ENCODE measurements at regions not wholly inside any gene's neighbourhood (a gene's known extent, or its start where the extent isn't known, plus 50 kb on each side); places are given as distances from the start of the nearest gene placed in this dataset.

- H3K4me2 ChIP-seq = no peak overlapping the region
Observed at GRCh38 chr4:97386969-97387368, 756.3 kb downstream of the STPG2 start.

GRCh38 chr4:97394653-97395052 is 748.6 kb downstream of the STPG2 start:
- Mint-ChIP-seq H3K9me3 (peaks cover 2% of the 10 kb centered on the region), H3K27ac (no peak overlapping the region), H3K4me3 (no peak overlapping the region), H3K27me3 (ENCODE audit: insufficient read depth, low read depth, poor library complexity) (no peaks in the 10 kb centered on the region), H3K4me1 (no peaks in the 10 kb centered on the region), H3K36me3 (ENCODE audit: low read depth) (no peaks in the 10 kb centered on the region)
- ATAC-seq = no peak
- no peaks in the 10 kb centered on the region for H3F3A ChIP-seq (replicated peaks; ENCODE audit: low read depth)
- peaks cover 7% of the 10 kb centered on the region; the same call in 1 of the 2 replicates for H3K9me2 ChIP-seq (ENCODE audit: insufficient read depth)
- TF ChIP-seq REST (IDR thresholded peaks at IDR 0.05; ENCODE audit: unreplicated experiment) (no peak), EZH2phosphoT487 (IDR thresholded peaks at IDR 0.05; ENCODE audit: unreplicated experiment) (no peak), CTCF (conservative IDR thresholded peaks at IDR 0.05; ENCODE audit: low read depth in 2 of 2) (no peak), STAT1 (IDR thresholded peaks at IDR 0.05; ENCODE audit: unreplicated experiment) (no peak), ZNF462 (CRISPR knock-in tag; IDR thresholded peaks at IDR 0.05) (no peak), NANOG (IDR thresholded peaks at IDR 0.05; ENCODE audit: borderline replicate concordance) (no peak), ZNF114 (CRISPR knock-in tag; IDR thresholded peaks at IDR 0.05) (no peak), ETS1 (IDR thresholded peaks at IDR 0.05) (no peak)
- no peak overlapping the region for H2AFZ ChIP-seq
- H3K27me3 ChIP-seq (ENCODE audit: insufficient read depth) = no peaks in the 10 kb centered on the region
- no peaks in the 10 kb centered on the region for H3K36me3 ChIP-seq (ENCODE audit: insufficient read depth)
- no peak for DNase-seq (ENCODE audit: low spot score)
- no peaks in the 10 kb centered on the region for H3K4me1 ChIP-seq (ENCODE audit: insufficient read depth)
- no peaks in the 10 kb centered on the region for H4K20me1 ChIP-seq (replicated peaks; ENCODE audit: insufficient read depth)
- no peak overlapping the region for H3K4me2 ChIP-seq
- H3K4me3 ChIP-seq = no peak overlapping the region
- no peak overlapping the region for H3K27ac ChIP-seq (ENCODE audit: low read depth)
- no peaks in the 10 kb centered on the region for H3K79me2 ChIP-seq (replicated peaks; ENCODE audit: insufficient read depth)

More at GRCh38 chr4:97386969-97387368, 756.3 kb downstream of the STPG2 start:
- H3F3A ChIP-seq (replicated peaks; ENCODE audit: low read depth) = no peaks in the 10 kb centered on the region
- H3K9me3 Mint-ChIP-seq = peaks cover 6% of the 10 kb centered on the region
- H3K79me2 ChIP-seq (replicated peaks; ENCODE audit: insufficient read depth) = no peaks in the 10 kb centered on the region
- no peak overlapping the region for H3K4me3 Mint-ChIP-seq
- H3K4me1 ChIP-seq (ENCODE audit: insufficient read depth) = no peaks in the 10 kb centered on the region
- ATAC-seq (no peak), DNase-seq (ENCODE audit: low spot score) (no peak)
- H3K27me3 ChIP-seq (ENCODE audit: insufficient read depth) = no peaks in the 10 kb centered on the region
- H3K9me2 ChIP-seq (ENCODE audit: insufficient read depth) = peaks cover 22% of the 10 kb centered on the region
- no peak overlapping the region for H3K4me3 ChIP-seq
- H3K36me3 ChIP-seq (ENCODE audit: insufficient read depth) = no peaks in the 10 kb centered on the region
- peaks cover 3% of the 10 kb centered on the region; the same call in 2 of the 3 replicates for H3K36me3 Mint-ChIP-seq (ENCODE audit: low read depth)
- H3K4me1 Mint-ChIP-seq = no peaks in the 10 kb centered on the region
- TF ChIP-seq ZNF331 (CRISPR knock-in tag; IDR thresholded peaks at IDR 0.05; ENCODE audit: low read depth) = no peak
- H3K27ac Mint-ChIP-seq = no peak overlapping the region
- H3K27ac ChIP-seq (ENCODE audit: low read depth) = no peak overlapping the region
- H3K27me3 Mint-ChIP-seq (ENCODE audit: insufficient read depth, low read depth, poor library complexity) = peaks cover 2% of the 10 kb centered on the region
- H2AFZ ChIP-seq = no peak overlapping the region
- H4K20me1 ChIP-seq (replicated peaks; ENCODE audit: insufficient read depth) = no peaks in the 10 kb centered on the region

All from GM23338 (cell line).